Cardiac muscle cell (in vitro differentiated cells and primary cell): ENCODE measurements at regions not wholly inside any gene's neighbourhood (a gene's known extent, or its start where the extent isn't known, plus 50 kb on each side); places are given as distances from the start of the nearest gene placed in this dataset.

ENCODE experiments used
- DNase-seq, 2 donors: peaks; one replicate each; pipeline versions ENCODE4 v3.0.0 to v3.0.0-alpha.2; 2010 to 2017; ENCODE audit warnings: low read depth in 1 of 2, low spot score in 1 of 2
- H3K27ac ChIP-seq: fragments of 200-600 bp; sonication (generic); 2 replicates; pipeline ENCODE4 v1.5.1; 2016
- H3K27me3 ChIP-seq: fragments of 200-600 bp; sonication (generic); 2 replicates; pipeline ENCODE4 v1.6.0; 2016; ENCODE audit warnings: control low read depth
- H3K36me3 ChIP-seq: fragments of 200-600 bp; sonication (generic); 2 replicates; pipeline ENCODE4 v1.5.1; 2016; ENCODE audit warnings: control low read depth
- H3K4me1 ChIP-seq: fragments of 200-600 bp; sonication (generic); 2 replicates; pipeline ENCODE4 v1.8.1; 2017; ENCODE audit warnings: low read depth, mild to moderate bottlenecking, mixed run types
- H3K4me3 ChIP-seq: fragments of 200-600 bp; sonication (generic); 2 replicates; pipeline ENCODE4 v1.5.1; 2016; ENCODE audit warnings: mild to moderate bottlenecking
- H3K9me3 ChIP-seq: fragments of 200-600 bp; sonication (generic); 2 replicates; pipeline ENCODE4 v1.5.1; 2017; ENCODE audit warnings: low read depth, mild to moderate bottlenecking, control low read depth
- CTCF ChIP-seq: IDR thresholded peaks from 2 replicates; pipeline ENCODE4 v1.5.1; 2012; ENCODE audit warnings: low read depth, mild to moderate bottlenecking, low read length

- H3K27ac ChIP-seq: no peak overlapping the region
- no peak for TF ChIP-seq CTCF
- no peaks in the 10 kb centered on the region for H3K9me3 ChIP-seq
- H3K4me3 ChIP-seq: no peak overlapping the region
- no peak for DNase-seq
- H3K4me1 ChIP-seq: peaks cover 4% of the 10 kb centered on the region
- H3K27me3 ChIP-seq: no peaks in the 10 kb centered on the region
- no peaks in the 10 kb centered on the region for H3K36me3 ChIP-seq
Measured at GRCh38 chr3:176692199-176692965, 504.9 kb downstream of the TBL1XR1 start.

- Histone ChIP-seq H3K27me3 (no peaks in the 10 kb centered on the region), H3K4me3 (no peak overlapping the region), H3K36me3 (no peaks in the 10 kb centered on the region), H3K27ac (no peak overlapping the region), H3K9me3 (no peaks in the 10 kb centered on the region), H3K4me1 (no peaks in the 10 kb centered on the region)
- no peak for TF ChIP-seq CTCF
- DNase-seq: peak in 1 of 2 donors; percentile 12
Measured at GRCh38 chr3:176690083-176690869, 507.0 kb downstream of the TBL1XR1 start.

GRCh38 chr3:176687754-176688153, 509.5 kb downstream of the TBL1XR1 start:
- Histone ChIP-seq H3K36me3 (no peaks in the 10 kb centered on the region), H3K4me1 (no peaks in the 10 kb centered on the region), H3K27ac (no peak overlapping the region), H3K4me3 (no peak overlapping the region), H3K9me3 (no peaks in the 10 kb centered on the region), H3K27me3 (no peaks in the 10 kb centered on the region)
- DNase-seq: no peak
- no peak for TF ChIP-seq CTCF

GRCh38 chr3:176683382-176683781, 513.9 kb downstream of the TBL1XR1 start:
- H3K4me3 ChIP-seq: no peak overlapping the region
- no peaks in the 10 kb centered on the region for H3K36me3 ChIP-seq
- H3K27ac ChIP-seq: no peak overlapping the region
- no peak for TF ChIP-seq CTCF
- H3K27me3 ChIP-seq: no peaks in the 10 kb centered on the region
- H3K4me1 ChIP-seq: no peaks in the 10 kb centered on the region
- DNase-seq: no peak
- no peaks in the 10 kb centered on the region for H3K9me3 ChIP-seq

- no peak overlapping the region for H3K4me3 ChIP-seq
- H3K9me3 ChIP-seq: no peaks in the 10 kb centered on the region
- no peak overlapping the region for H3K27ac ChIP-seq
- no peaks in the 10 kb centered on the region for H3K4me1 ChIP-seq
- H3K36me3 ChIP-seq: no peaks in the 10 kb centered on the region
- peak; percentile 42 for TF ChIP-seq CTCF
- DNase-seq: peak; percentile 44 to 87
- no peaks in the 10 kb centered on the region for H3K27me3 ChIP-seq
Measured at GRCh38 chr3:176663837-176664831, 533.1 kb downstream of the TBL1XR1 start.
